ENCODE measurements at regions not wholly inside any gene's neighbourhood (a gene's known extent, or its start where the extent isn't known, plus 50 kb on each side); places are given as distances from the start of the nearest gene placed in this dataset.

DNA sequence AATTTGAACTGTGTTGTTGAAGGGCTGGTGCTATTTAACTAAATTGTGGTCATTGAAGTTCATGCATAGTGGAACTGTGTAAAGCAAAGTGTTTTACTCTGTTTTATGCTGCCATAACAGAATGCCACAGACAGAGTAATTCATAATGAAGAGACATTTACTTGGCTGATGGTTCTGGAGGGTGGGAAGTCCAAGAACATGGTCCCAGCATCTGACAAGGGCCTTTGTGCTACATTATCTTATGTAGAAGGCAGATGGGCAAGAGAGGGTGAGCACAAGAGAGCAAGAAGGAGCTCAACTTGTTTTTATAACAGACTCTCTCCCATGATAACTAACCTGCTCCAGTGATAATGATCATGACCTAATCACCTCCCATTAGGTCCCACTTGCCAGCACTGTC lies 101.9 kb upstream of the NR3C1 start:
- Histone ChIP-seq H3K27me3 (replicated peaks in 1 of 7) (no peaks in the 10 kb centered on the region), H3K4me1 (peaks cover 0 to 5% (median 0%) of the 10 kb centered on the region in 6 donors), H3K36me3 (no peaks in the 10 kb centered on the region), H3K9me3 (peaks cover 0 to 9% (median 0%) of the 10 kb centered on the region in 8 donors), H3K27ac (no peak overlapping the region), H3K4me3 (no peak overlapping the region)
- intact Hi-C loops (cut with DNase I; ENCODE audit: low total_unique reads) = no loop called here
- no peak for DNase-seq
- TF ChIP-seq, protein P1, sequence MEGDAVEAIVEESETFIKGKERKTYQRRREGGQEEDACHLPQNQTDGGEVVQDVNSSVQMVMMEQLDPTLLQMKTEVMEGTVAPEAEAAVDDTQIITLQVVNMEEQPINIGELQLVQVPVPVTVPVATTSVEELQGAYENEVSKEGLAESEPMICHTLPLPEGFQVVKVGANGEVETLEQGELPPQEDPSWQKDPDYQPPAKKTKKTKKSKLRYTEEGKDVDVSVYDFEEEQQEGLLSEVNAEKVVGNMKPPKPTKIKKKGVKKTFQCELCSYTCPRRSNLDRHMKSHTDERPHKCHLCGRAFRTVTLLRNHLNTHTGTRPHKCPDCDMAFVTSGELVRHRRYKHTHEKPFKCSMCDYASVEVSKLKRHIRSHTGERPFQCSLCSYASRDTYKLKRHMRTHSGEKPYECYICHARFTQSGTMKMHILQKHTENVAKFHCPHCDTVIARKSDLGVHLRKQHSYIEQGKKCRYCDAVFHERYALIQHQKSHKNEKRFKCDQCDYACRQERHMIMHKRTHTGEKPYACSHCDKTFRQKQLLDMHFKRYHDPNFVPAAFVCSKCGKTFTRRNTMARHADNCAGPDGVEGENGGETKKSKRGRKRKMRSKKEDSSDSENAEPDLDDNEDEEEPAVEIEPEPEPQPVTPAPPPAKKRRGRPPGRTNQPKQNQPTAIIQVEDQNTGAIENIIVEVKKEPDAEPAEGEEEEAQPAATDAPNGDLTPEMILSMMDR (IDR thresholded peaks at IDR 0.05 in 8 of 11, conservative IDR thresholded peaks at IDR 0.05 in 3 of 11) = no peak
- no peak for TF ChIP-seq POLR2A (IDR thresholded peaks at IDR 0.05)
- TF ChIP-seq POLR2AphosphoS5 (IDR thresholded peaks at IDR 0.05) = no peak

DNA sequence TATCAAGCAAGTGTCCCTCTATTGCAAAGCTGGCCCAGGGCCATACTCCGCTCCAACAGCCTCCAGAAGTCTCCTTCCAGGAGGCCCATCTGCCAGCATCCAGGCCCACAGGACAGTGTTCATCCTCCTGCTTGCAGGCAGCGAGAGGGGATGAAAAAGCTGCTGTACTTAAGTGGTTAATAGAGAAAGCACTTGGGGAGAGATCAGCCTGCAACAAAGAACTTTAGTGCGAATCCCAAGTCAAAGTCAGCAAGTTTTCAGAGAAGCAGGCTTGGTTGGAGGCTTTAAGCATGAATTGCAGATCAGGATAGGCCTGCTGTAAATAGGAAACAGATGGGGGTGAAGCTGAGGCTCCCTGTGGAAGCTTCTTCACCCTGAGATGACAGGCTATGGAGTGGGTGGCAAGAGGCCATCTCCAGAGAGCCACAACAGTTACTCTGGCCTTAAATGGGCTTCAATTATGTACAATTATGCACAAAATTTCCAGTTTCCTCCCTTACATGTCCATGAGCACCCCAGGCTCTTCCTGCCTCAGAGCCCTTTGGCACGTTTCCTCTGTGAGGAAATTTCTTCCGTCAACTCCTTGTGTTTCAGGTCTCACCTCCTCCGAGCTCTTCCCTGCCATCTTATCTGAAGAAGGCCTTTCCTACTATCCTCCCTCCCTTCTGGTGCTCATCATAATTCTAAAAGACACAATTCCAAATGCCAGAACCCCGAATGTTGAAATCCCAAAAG lies 98.0 kb upstream of the NR3C1 start:
- Histone ChIP-seq H3K9me3 (peaks cover 0 to 9% (median 0%) of the 10 kb centered on the region in 8 donors), H3K4me1 (peaks cover 0 to 5% (median under 1%) of the 10 kb centered on the region in 6 donors), H3K4me3 (no peak overlapping the region), H3K27ac (peak overlapping the region in 3 of 8 donors; percentile 4 to 26 (median 15)), H3K27me3 (replicated peaks in 1 of 7) (no peaks in the 10 kb centered on the region), H3K36me3 (no peaks in the 10 kb centered on the region)
- WGBS, 5 donors = 68 to 80% (median 78%) methylated on average over 7 of the region's 7 CpGs
- TF ChIP-seq, protein P1 (IDR thresholded peaks at IDR 0.05 in 8 of 11, conservative IDR thresholded peaks at IDR 0.05 in 3 of 11) = no peak
- no peak for TF ChIP-seq POLR2AphosphoS5 (IDR thresholded peaks at IDR 0.05)
- no peak for TF ChIP-seq POLR2A (IDR thresholded peaks at IDR 0.05)
- intact Hi-C loops (cut with DNase I; ENCODE audit: low total_unique reads) = no loop called here
- DNase-seq = no peak

DNA sequence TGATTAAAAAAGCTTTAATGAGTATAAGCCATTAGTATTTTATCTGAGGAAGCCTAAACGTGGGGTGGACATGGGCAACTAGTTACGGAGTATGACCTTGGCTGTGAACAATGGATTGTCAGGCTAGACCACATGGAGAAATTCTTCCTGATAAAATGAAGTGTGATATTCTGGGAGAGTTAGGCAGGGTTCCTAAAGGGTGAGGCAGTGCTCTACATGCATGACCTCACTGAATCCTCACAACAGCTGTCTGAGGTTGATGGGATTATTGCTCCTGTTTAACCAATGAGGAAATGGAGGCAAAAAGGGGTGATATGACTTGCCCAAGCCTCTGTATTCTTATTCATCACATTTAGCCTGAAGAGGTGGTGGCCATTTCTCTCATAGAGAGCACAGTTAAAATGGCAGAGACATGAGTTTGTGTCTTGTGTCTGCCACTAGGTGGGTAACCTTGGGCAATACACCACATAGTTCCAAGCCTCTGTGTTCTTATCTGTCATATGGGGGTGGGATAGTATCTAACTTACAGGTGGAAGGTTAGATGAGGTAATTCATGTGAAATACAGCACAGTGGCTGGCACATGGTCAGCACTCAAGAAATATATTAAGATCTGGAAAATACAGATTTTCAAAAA lies 96.1 kb upstream of the NR3C1 start:
- no peak for DNase-seq
- TF ChIP-seq, protein P1 (IDR thresholded peaks at IDR 0.05 in 8 of 11, conservative IDR thresholded peaks at IDR 0.05 in 3 of 11) = no peak
- TF ChIP-seq POLR2A (IDR thresholded peaks at IDR 0.05) = no peak
- TF ChIP-seq POLR2AphosphoS5 (IDR thresholded peaks at IDR 0.05) = no peak
- Histone ChIP-seq H3K4me1 (peaks cover 7 to 18% (median 15%) of the 10 kb centered on the region in 6 donors), H3K36me3 (no peaks in the 10 kb centered on the region), H3K27ac (no peak overlapping the region), H3K27me3 (replicated peaks in 1 of 7) (no peaks in the 10 kb centered on the region), H3K4me3 (no peak overlapping the region), H3K9me3 (no peaks in the 10 kb centered on the region)
- intact Hi-C loops (cut with DNase I; ENCODE audit: low total_unique reads) = no loop called here
- 62 to 90% (median 79%) methylated on average over 2 of the region's 2 CpGs for WGBS, 5 donors

DNA sequence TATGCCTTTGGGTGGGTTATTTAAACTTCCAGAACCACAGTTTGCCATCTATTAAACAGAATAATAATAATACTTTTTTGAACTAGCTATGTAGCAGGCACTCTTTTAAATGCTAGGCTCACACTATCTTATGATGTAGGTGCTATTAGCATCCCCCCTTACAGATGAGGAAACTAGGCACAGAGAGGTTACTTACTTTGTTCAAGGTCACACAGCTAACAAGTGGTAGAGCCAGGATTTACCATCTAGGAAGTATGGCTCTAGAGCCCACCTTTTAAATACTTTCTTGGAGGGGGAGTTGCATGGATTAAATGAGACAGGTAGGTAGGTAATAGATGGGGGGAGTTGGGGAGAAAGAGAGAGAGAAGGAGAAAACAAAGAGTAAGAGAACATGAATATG lies 95.3 kb upstream of the NR3C1 start:
- TF ChIP-seq, protein P1 (IDR thresholded peaks at IDR 0.05 in 8 of 11, conservative IDR thresholded peaks at IDR 0.05 in 3 of 11) = no peak
- TF ChIP-seq POLR2A (IDR thresholded peaks at IDR 0.05) (no peak), POLR2AphosphoS5 (IDR thresholded peaks at IDR 0.05) (no peak)
- H3K27me3 ChIP-seq (replicated peaks in 1 of 7) = no peaks in the 10 kb centered on the region
- DNase-seq = no peak
- H3K4me3 ChIP-seq = no peak overlapping the region
- H3K9me3 ChIP-seq = no peaks in the 10 kb centered on the region
- H3K36me3 ChIP-seq = no peaks in the 10 kb centered on the region
- H3K27ac ChIP-seq = no peak overlapping the region
- intact Hi-C loops (cut with DNase I; ENCODE audit: low total_unique reads) = no loop called here
- H3K4me1 ChIP-seq = peaks cover 7 to 18% (median 15%) of the 10 kb centered on the region in 6 donors

Data from spleen (tissue), 11 donors.